GM12878 (cell line): ENCODE measurements at regions not wholly inside any gene's neighbourhood (a gene's known extent, or its start where the extent isn't known, plus 50 kb on each side); places are given as distances from the start of the nearest gene placed in this dataset.

Experiments
- ATAC-seq: fragments of 200-7000 bp; cut with Tn5 transposase; 3 replicates; pipeline ENCODE4 v1.9.1; 2020; ENCODE audit warnings: mild to moderate bottlenecking, moderate library complexity
- BruUV-seq: library from RNA; stranded (reverse); fragments of 400-500 nt; replicated peaks from 2 replicates; lab custom pipeline; 2021; lab: Mats Ljungman, UMichigan
- CTCF ChIA-PET: fragments of 300-600 bp; sonication (Branson Sonifier 250); formaldehyde crosslinking; extraction: SDS; loops from one replicate; lab custom pipeline; 2021; ENCODE audit warnings: inconsistent platforms; lab: Yijun Ruan, JAX
- POLR2A ChIA-PET: fragments of 350-600 bp; formaldehyde crosslinking; extraction: SDS; loops from one replicate; lab custom pipeline; 2021; ENCODE audit warnings: inconsistent platforms; lab: Charles Lee
- RAD21 ChIA-PET: fragments of 300-600 bp; sonication (Branson Sonifier 250); formaldehyde crosslinking; loops from one replicate; lab custom pipeline; 2023; ENCODE audit warnings: antibody characterized with exemption; ENCODE audit not compliant: unreplicated experiment; lab: Charles Lee
- SMC1A ChIA-PET: fragments of 300-600 bp; sonication (Branson Sonifier 250); formaldehyde crosslinking; loops from one replicate; lab custom pipeline; 2023; ENCODE audit not compliant: unreplicated experiment, uncharacterized antibody; lab: Charles Lee
- DNase-seq: peaks from one replicate; pipeline ENCODE4 v3.0.0-alpha.2; 2011; ENCODE audit warnings: low read depth, low spot score
- FAIRE-seq: peaks from 3 replicates; lab custom pipeline; 2011; peaks lifted over from hg19 to GRCh38; lab: Jason Lieb, UNC
- H2AFZ ChIP-seq: 2 replicates; pipeline ENCODE4 v1.6.0; 2011; ENCODE audit warnings: low read depth, low read length, control low read depth; ENCODE audit not compliant: control insufficient read depth
- H3K27ac ChIP-seq: 2 replicates; pipeline ENCODE4 v1.5.1; 2011; ENCODE audit warnings: control low read depth; ENCODE audit not compliant: control insufficient read depth, insufficient read depth
- H3K27me3 ChIP-seq, 2 experiments: replicated peaks in 1 of 2; 2 replicates each; pipeline versions ENCODE4 v1.6.0 to v1.6.1; 2011; ENCODE audit warnings: low read length in 1 of 2; ENCODE audit not compliant: control insufficient read depth in 2 of 2, insufficient read depth in 2 of 2
- H3K36me3 ChIP-seq, 2 experiments: 2 replicates each; pipeline ENCODE4 v1.5.1; 2011; ENCODE audit warnings: low read length in 1 of 2; ENCODE audit not compliant: control insufficient read depth in 2 of 2, insufficient read depth in 2 of 2
- H3K4me1 ChIP-seq: 2 replicates; pipeline ENCODE4 v1.6.1; 2011; ENCODE audit warnings: mild to moderate bottlenecking, low read length, moderate library complexity, mixed read lengths; ENCODE audit not compliant: control insufficient read depth, insufficient read depth
- H3K4me2 ChIP-seq: 2 replicates; pipeline ENCODE4 v1.6.0; 2011; ENCODE audit warnings: control low read depth; ENCODE audit not compliant: control insufficient read depth, insufficient read depth
- H3K4me3 ChIP-seq: fragments of 200-600 bp; sonication (generic); 2 replicates; pipeline ENCODE4 v1.5.1; 2016
- H3K79me2 ChIP-seq: 2 replicates; pipeline ENCODE4 v1.6.0; 2011; ENCODE audit warnings: low read length; ENCODE audit not compliant: control insufficient read depth, insufficient read depth
- H3K9ac ChIP-seq: 2 replicates; pipeline ENCODE4 v1.8.0; 2011; ENCODE audit warnings: low read length, control low read depth, mixed read lengths; ENCODE audit not compliant: control insufficient read depth, insufficient read depth
- H3K9me3 ChIP-seq: replicated peaks from 3 replicates; pipeline ENCODE4 v1.5.1; 2011; ENCODE audit warnings: mild to moderate bottlenecking, low read length; ENCODE audit not compliant: control insufficient read depth, insufficient read depth
- H4K20me1 ChIP-seq: 2 replicates; pipeline ENCODE4 v1.6.0; 2011; ENCODE audit not compliant: control insufficient read depth, insufficient read depth
- BMI1 ChIP-seq: fragments of 450-650 bp; IDR thresholded peaks from 2 replicates; pipeline ENCODE4 v1.6.1; 2016; ENCODE audit warnings: mild to moderate bottlenecking, moderate library complexity, borderline replicate concordance
- BRCA1 ChIP-seq: IDR thresholded peaks from 2 replicates; pipeline ENCODE4 v1.6.1; 2011; ENCODE audit warnings: low read depth, low read length, improper control_type of control experiment
- CHD1 ChIP-seq: IDR thresholded peaks from 2 replicates; pipeline ENCODE4 v1.6.1; 2012; ENCODE audit warnings: low read depth, low read length, improper control_type of control experiment
- CHD2 ChIP-seq: IDR thresholded peaks from 2 replicates; pipeline ENCODE4 v1.6.1; 2011; ENCODE audit warnings: low read depth, low read length, improper control_type of control experiment, borderline replicate concordance
- E2F4 ChIP-seq: IDR thresholded peaks from 2 replicates; pipeline ENCODE4 v1.6.1; 2012; ENCODE audit warnings: low read depth, low read length, improper control_type of control experiment
- TCF12 ChIP-seq: IDR thresholded peaks from 2 replicates; pipeline ENCODE4 v1.6.1; 2011; ENCODE audit warnings: low read depth, mild to moderate bottlenecking, low read length
- YBX1 ChIP-seq: fragments of 450-650 bp; IDR thresholded peaks from 2 replicates; pipeline ENCODE4 v1.6.1; 2016; ENCODE audit warnings: antibody characterized with exemption
- WGBS: methylation state at CpG from one replicate; pipeline ENCODE4 v1.1.6; 2016; ENCODE audit warnings: low lambda C conversion rate; ENCODE audit not compliant: insufficient replicate concordance, insufficient coverage; ENCODE audit errors: missing lambda C conversion rate; 5-methylcytosine and 5-hydroxymethylcytosine counted together
- in situ Hi-C: fragments of 300-500 bp; cut with MboI; formaldehyde crosslinking; loops from 9 replicates; pipeline ENCODE4 v1.14.3; 2018; ENCODE audit warnings: mixed read lengths
- intact Hi-C: fragments of 100-400 bp; cut with micrococcal nuclease; formaldehyde crosslinking; loops from one replicate; pipeline ENCODE4 v1.14.2; 2022; ENCODE audit not compliant: unreplicated experiment

GRCh38 chr12:115506822-115507559, 770.5 kb downstream of the MED13L start:
- RAD21 ChIA-PET: no interaction called here
- H3K4me1 ChIP-seq: peaks cover 26% of the 10 kb centered on the region

More at GRCh38 chr12:115506822-115507559, 770.5 kb downstream of the MED13L start:
- peaks cover 4% of the 10 kb centered on the region; the same call in 2 of the 3 replicates for H3K9me3 ChIP-seq
- in situ Hi-C loops: no loop called here
- ChIA-PET CTCF (no interaction called here), POLR2A (no interaction called here), SMC1A (no interaction called here)
- no peaks in the 10 kb centered on the region for H3K27me3 ChIP-seq
- ATAC-seq: no peak
- intact Hi-C loops: no loop called here
- H3K79me2 ChIP-seq: no peaks in the 10 kb centered on the region
- no peak for DNase-seq
- no peaks in the 10 kb centered on the region for H4K20me1 ChIP-seq
- no peak overlapping the region for H3K4me3 ChIP-seq
- no peak for FAIRE-seq
- no peaks in the 10 kb centered on the region for H3K36me3 ChIP-seq
- H3K27ac ChIP-seq: no peak overlapping the region
- 28% methylated on average over 5 of the region's 5 CpGs for WGBS
- no peak overlapping the region for H3K9ac ChIP-seq
- H2AFZ ChIP-seq: no peak overlapping the region
- no peak for TF ChIP-seq CHD1
- no peak for TF ChIP-seq CHD2
- no peak for TF ChIP-seq TCF12
- no peak for TF ChIP-seq YBX1
- no peak for TF ChIP-seq BMI1
- TF ChIP-seq BRCA1: no peak
- TF ChIP-seq E2F4: no peak
- H3K4me2 ChIP-seq: no peak overlapping the region
- BruUV-seq: no TSS peak
